CD4-positive, alpha-beta T cell treated with Interleukin-1 beta for 1 hour (primary cell): ENCODE measurements at regions not wholly inside any gene's neighbourhood (a gene's known extent, or its start where the extent isn't known, plus 50 kb on each side); places are given as distances from the start of the nearest gene placed in this dataset.

Experiments
- DNase-seq, 2 donors: peaks; one replicate each; pipeline ENCODE4 v3.0.0-alpha.2; 2020 to 2022

DNA sequence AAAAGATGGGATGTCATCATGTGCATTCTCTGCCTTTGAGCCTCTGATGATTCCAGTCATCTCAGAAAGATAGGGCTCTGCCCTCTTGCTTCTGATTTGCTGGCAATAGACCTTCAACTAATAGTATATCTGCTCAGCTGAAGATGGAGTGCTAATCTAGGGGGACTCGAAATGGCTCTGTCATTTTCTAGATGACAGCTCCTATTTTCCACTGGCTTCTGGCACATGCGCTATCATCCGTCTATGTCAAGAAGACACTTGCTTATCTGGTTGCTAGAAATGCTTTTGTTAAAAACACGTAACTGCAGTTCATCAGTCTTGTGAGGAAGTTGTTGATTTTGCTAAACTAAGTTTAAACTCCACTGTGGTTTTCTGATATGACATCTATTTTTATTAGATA lies 265.5 kb upstream of the ZNF608 start:
- DNase-seq: no peak

DNA sequence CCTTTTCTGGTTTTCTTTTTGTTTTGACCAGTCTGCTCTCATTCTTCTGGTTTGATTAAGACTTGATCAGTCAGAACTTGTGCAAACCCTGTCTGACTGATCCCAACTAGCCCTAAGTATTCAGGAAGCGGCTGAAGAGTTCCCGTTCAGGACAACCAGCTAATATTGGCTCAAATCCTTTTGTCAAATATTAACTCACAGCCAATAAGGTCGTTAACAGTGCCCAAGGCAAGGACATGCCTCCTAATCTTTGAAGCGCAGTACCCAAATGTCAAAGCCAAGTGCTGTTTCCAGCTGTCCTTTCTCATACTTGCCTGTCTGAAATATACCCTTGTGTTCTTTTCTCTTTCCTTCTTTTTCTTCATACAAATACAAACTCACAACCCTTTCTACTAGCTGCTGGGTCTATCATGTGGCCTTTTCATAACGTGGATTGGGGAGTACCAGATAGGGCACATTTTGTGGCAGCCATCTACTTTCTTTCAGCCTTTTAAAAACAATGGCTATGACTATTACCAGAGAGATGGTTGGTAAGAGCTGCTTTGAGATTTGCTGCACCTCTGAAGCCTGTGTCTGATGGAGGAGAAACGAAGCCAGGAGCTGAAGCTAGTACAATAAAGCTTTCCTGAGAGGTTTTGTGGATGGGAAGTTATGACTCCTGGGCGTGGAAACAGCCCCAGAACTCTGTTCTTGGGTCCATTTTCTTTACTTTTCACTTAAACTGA lies 266.4 kb upstream of the ZNF608 start:
- DNase-seq: no peak

DNA sequence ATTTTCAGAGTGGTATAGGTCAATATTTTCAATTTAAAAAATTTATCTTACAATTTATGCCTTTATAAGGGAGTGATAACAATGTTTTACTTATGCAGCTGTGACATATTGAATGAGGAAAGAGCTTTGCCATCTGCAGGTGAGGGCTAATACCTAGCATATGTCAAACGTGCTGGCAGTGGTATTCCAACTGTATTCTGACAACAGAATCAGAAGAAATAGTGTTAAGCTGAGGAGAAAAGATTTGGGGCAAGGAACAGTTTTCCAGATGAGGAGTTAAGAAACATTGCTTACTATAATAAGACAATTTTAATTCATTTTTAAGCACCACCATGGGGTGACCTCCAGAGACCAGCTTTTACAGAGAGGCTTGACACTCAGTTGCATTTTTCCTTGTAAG lies 267.8 kb upstream of the ZNF608 start:
- DNase-seq: no peak

DNA sequence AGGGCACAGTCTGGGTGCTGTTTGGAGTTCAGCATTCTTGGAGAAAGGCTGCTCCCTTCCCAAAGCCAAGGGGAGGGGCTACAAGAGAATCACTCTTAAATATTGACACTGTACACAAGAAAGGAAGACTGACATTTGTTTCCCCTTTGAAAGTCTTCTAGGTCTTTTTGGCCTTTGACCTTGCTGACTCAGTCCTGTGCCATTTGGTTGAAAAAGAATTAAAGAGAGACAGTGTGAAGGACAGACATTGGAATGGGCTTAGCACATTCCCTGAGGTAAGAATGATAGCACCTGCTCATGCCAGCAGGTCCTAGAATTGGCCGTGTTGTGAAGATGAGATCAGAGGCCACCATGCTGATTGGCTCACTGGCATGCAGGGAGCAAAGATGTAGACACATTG lies 271.4 kb upstream of the ZNF608 start:
- no peak for DNase-seq

DNA sequence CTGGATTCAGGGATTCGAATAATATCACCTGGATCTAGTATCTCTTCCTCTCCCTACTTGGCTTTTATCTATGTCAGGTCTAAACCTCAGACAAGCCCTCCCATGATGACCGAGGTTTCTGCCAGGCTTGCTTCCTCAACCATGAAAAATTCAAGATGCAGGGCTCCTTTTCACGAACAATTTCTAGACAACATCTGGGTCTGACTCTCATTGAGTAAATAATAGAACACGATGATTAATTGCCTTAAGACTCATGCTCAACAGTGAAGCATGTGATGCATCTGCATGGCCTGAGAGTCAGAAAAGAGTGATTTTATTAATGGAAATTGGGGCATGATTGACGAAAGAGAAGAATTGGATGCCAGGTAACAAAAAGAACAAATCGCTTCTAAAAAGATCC lies 277.2 kb upstream of the ZNF608 start:
- no peak for DNase-seq

DNA sequence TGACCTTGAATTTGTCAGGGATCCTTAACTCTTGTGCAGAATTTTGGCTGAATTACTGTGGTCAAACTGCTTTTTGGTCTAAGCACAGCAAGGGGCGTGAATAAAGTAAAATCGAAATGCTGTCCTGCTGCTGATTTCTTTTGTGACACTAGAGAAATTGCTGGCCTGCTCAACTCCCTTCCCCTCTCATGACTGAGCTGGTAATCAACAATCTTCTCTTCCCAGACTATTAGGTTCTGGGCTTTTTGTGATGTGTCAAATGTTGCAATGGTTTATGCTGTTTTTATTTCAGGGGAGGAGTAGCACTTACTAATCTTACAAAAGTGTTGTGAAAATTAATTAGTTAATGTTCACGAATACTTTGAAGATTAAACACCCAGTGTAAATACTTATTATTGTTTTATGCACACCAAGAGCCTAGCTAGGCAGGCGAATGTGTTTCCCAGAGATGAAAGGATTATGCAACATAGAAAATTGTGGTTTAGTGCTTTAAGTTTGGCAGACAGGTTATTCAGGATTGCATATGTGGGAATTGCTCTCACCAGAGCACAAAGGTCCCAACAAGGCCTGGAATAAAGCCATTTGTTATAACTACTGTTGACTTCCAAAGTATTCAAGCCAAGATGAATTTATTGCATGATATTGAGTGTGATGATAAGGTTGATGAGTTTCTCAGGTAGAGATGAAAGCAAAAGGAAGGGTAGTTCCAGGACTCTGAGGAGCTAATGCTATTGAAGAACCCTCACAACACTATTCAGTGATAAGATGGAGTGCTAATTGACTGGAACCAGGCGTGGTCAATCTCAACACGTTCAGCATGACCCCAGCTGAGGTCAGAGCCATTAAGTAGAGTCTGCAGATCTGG lies 280.7 kb upstream of the ZNF608 start:
- no peak for DNase-seq

DNA sequence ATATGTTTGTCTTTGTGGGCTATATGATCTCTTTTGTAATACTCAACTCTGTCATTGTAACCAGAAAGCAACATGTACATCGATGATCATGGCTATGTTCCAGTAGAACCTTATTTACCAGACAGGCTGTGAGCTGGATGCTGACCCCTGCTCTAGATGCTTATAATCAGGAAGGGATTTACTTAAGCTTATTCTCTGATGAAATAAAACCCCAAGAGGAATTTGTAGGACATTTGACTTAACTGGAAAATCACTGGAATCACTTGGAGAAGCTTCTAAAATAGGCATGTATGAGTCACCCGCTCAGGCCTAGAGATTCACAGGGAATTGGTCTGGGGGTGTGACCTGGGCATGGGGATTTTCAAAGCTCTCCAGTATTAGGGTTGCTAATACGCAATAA lies 285.8 kb upstream of the ZNF608 start:
- no peak for DNase-seq

DNA sequence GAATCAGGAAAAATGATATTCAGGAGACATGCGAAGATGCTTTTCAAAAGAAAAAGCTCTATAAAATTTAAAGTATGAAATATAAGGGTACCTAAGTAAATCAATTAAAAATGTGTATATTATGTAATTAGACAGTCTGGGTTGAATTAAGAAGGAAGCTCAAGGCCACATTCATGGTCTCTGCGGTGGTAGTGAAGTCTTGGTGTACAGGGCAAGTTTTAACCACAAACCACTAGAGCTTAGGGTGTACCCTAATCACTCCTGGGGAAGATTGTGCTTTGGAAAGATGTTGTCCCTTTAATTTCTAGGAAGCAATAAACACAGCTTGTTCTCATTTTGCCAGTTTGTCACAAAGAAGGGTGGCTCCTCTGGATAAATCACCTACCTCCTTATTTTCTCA lies 287.2 kb upstream of the ZNF608 start:
- no peak for DNase-seq

DNA sequence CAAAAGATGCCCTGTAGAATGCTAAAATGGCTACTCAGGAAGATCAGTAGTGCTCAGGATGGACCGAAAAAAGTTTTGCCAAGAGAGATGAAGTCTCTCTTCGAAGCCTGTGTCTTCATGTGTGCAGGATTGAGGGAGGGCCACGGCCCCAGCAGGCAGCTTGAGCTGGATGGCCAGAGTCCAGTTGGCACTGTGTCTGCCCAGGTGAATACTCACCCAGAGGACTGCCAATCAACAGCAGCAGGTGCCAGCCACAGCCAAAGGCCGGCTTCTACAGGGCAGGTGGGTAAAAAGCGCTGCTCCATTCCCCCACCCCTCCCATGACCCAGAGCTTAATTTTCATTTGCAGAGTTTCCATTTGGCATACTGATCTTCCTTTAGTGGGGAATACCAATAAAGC lies 287.9 kb upstream of the ZNF608 start:
- DNase-seq: no peak

DNA sequence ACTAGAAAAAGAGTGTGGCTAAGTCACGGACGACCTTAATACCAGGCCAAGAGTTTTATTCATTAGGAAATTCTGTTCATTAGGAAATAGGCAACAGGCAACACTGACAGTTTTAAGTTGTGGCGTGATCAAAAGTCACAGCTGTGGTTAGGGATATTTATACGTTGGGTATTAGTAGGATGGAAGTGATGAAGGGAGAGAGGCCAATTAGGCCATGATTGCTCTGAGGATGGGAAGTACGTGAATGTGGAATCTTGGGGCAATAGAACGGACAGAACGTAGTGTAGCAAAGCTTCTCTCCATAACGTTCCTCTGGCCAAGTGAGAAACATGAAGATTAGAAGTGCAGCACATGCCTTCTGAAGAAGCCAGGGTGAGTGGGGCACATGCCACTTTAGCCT lies 290.1 kb upstream of the ZNF608 start:
- DNase-seq: no peak

DNA sequence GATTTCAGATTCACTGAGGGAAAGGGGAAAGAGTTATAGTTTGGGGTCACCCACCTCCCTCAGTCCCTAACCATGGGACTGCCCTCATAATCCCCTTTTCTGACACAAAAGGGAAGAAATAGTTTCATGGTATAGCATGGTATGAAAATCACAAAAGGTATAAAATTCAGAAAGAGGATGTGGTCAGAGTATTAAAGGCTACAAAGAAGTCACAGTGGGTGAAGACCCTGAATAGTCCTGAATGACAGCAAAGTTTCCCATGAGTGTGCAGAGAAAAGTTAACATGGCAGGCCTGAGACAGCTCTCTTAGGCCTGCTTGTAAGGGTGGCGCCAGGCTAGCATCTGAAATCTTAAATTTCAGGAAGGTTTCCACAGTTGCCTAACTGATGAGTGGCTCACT lies 290.6 kb upstream of the ZNF608 start:
- no peak for DNase-seq

DNA sequence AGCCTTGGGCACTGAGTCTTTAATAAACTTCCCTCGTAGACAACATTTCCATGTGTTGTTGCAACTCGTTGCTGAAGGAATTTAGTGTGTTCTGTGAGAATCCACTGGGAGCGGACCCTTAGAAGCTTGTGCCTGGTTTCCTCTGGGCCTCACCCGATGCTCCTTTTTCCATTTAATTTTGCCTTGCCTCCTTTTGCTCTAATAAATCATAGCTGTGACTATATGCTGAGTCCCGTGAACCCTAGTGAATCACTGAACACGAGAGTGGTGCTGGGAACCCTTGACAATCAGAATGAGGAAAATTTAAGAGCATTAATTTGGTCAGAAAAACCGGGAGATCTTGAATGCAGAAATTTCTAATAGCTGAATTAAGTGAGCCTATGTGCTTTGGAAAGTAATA lies 291.1 kb upstream of the ZNF608 start:
- DNase-seq: no peak

DNA sequence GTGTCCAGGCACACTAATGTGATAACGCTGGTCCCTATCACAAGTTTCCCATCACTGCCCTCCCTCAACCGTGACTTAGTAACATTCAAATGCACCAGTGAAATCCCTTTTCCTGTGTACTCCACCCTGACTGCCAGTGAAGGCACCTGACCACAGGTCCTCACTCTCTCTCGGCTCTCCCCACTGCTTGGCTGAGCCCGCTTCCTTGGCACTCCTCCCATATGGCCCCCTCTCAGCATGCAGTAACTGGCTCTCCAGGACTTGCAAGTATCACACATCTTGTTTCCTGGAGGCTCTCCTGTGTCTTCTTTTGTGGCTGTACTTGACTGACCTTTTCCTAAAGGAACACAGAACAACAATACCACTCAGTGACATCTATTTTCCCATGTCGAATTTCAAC lies 292.0 kb upstream of the ZNF608 start:
- DNase-seq: no peak

DNA sequence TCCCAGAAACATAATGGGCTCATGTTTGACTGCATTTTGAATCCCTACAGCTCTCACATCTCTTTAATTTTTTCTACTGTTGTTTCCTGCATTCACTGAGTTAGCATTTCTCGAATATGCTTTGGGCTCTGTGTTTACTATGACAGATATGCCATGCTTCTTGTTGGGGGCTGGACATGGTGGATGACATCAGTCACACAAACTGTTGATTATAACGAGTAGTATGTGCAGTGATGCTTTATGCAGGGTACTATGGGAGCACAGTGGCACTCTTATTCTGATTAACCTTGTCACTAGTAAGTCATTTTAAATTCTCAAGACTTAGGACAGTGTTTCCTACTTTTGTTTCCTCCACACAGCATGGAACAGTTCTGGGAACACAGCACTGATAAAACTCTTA lies 295.4 kb upstream of the ZNF608 start:
- DNase-seq: no peak

DNA sequence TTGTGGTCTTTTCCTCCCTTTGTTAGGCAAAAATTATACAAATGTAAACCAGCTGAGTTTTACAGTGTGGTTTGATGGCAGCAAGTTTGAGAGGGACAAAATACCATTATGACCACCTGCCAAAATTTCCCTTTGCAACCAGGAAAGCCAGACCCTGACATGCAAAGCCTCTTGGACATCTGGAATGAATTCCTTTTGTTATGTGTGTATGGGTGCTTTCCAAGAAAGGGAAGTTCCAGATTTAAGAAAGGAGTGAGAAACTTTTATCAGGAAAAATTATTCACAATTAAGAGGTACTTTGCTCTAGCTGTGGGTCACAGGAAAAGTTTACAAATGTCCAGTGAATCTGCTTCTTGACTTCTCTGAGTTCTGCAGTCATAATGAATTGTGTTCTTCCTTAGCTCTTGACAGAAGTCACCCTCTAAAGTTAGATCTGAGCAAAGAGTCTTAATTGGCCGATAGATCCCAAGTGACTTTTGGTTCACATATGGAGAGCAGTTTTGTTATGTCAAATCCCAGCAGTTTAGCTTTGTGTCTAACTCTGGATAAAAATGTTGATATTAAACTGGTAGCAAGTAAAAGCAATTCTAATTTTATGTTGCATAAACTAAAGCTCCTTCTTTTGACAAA lies 295.9 kb upstream of the ZNF608 start:
- no peak for DNase-seq

DNA sequence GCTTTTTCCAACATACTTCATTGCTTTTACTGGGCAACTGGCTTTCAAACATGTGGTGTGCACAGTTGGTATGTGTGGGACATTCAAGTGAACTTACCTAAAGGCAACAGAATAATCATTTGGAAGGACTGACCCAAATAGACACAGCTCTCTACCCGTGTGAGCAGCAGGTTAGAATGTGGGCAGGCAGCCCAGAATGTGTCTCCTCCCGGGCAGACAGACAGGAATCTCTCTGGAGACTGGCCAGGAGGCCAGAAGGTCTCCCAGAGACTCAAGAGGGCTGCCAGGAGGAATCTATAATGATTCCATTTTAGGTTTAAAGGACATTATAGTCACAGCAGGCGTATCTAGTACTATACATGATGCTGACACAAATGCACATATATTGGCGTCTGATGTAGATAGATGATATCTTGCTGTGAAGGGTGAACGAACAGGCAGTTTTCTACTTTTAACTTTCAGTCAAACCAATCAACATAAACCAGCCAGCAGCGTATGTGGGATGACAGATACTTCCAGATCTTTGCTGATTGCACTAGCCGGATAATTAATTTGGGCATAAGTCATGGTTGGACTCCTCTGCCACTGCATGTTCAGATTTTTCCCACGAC lies 297.4 kb upstream of the ZNF608 start:
- no peak for DNase-seq

DNA sequence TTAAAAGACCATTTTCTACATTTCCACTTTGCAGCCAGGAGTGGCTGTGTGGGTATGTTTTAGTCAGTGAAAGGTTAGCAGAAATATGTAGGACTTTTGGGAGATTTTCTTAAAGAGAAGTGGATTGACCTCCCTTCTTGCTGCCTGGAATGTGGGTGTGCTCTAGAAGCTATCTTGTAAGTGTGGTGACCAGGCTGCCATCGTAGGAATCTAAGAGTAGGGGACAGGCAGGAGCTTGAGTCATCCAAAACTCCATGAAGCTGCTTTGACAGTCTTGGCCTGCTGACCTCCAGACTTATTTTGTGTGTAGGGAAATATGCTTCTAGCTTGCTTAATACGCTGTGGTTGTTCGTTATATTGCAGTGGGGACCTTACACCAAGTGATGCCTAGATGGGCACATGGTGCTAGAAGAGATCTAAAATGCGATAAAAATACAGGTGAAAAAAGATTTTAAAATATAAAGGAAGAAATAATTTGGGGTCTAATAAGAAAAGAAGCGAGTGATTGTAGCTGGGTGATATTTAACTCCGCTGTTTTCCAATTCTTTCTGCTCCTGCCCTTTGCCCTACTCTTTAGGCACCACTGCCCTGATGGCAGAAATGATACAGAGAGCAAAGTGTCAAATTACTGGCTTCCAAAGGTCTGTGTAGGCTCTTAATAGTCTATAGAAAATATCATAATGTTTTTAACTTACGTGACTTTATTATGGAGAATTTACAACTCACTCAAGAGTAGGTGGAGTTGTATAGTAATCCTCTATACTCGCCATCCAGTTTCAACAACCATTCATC lies 298.2 kb upstream of the ZNF608 start:
- DNase-seq: no peak

DNA sequence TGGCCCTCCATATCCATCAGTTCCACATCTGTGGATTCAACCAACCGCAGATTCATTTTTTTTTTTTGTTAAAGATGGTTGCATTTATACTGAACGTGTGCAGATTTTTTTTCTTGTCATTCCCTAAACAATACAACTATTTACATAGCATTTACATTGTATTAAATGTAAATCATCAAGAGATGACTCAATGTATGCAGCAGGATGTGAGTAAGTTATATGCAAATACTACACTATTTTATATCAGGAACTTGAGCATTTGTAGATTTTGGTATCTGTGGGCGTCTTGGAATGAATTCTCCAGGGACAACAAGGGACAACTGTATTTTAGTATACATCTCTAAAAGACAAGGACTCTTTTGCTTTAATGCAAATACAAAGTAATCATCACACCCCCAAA lies 299.2 kb upstream of the ZNF608 start:
- no peak for DNase-seq

DNA sequence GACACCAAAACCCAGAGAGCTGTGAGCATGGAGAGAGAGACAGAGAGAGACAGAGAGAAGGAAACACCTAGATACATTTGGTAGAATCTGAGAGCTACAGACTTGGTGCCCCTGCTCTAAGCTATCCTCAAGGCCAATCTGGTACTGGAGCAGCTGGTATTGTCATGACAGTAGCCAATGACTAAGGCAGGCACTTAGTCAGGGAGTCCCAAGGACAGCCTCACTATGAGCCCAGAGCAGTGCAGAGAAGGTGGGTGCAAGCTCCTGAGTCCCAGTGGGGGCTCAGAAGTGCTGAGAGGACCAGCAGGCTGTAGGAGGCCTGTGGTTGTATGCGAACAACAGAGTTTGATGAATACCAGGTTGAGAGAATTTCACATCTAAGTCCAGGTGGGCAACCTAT lies 300.4 kb upstream of the ZNF608 start:
- no peak for DNase-seq

DNA sequence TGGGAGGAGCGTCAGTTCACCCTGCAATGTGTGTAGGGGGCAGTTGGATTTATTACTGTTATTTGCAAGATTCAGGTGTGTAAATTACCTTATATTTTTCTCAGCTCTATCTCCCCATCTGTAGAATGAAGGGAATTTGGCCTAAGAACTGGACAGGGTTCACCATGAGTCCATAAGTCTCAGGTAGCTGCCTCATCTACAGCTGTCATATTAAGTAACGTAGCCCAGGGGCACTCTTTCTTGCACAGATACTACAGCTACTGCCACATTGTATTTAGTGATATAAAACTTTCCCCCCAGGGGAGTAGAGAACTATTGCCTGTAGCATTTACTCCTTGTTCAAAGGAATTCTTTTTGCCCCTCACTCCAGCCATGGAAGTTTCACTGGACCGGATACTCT lies 301.4 kb upstream of the ZNF608 start:
- no peak for DNase-seq

DNA sequence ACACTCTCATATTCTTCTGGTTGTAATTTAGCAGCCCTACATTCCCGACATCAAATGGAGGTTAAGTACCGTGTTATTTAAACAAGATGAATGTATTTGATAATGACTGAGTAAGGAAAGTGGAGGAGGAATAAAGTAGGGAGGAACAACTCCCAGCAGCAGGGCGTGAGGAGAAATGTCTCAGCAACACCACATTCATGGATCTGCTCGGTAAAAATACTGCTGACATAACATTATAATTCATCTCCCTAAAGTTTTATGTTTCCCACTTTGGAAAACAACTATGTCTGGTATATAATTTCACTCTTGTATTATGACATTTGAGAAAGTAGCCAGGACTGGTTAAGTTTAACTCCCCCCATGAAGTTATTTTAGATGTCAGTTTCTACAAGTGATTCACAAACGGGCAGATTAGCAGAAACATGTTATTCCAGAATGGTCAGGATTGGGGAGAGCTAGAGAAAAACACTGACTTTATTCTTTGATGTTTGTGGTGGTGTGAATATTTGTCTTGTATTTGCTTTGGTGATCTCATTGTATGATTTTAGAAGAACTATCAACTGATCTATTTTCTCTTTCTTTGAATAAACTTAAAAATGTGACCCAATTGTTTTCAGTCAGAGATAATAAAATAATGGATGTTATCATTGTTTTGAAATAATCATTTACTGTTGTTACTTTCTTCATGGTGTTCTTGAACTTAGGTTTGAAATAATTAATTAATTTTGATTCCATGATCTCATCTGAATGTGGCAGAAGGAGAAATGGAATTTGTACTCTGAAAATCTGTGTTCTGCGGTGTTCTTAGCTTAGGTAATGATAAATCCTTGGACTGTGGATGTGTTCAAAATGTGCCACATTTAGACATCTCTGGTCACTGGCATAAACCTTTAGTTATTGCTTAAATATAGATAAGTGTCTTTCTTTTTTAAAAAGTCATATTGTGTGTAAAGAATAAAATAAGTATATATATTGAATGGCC lies 303.6 kb upstream of the ZNF608 start:
- DNase-seq: no peak

DNA sequence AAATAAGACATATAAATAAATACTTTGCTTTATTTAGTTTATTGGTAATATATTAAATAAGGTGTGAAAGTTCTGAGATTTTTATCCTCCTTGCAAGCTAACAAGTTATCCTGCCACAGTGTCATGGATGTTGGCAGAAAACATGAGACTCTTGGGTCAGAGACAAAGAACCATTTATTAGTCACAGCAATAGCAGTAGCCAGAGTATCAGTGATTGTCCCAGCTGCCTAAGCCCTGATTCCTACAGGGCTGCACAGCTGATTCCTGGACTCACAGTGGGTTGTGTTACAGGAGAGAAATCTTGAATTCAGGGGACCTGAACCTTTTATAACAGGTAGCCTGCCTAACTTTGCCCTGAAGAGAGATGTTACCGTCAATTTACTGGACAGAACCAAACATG lies 304.5 kb upstream of the ZNF608 start:
- DNase-seq: no peak
